Stimulated activated CD8-positive, alpha-beta memory T cell treated with anti-CD3 and anti-CD28 coated beads, Interleukin-7, amount 100 ng/mL, for 4 hours (primary cell): ENCODE measurements at regions not wholly inside any gene's neighbourhood (a gene's known extent, or its start where the extent isn't known, plus 50 kb on each side); places are given as distances from the start of the nearest gene placed in this dataset.

Experiments used
- DNase-seq, 2 donors: peaks; one replicate each; pipeline ENCODE4 v3.0.0-alpha.2; 2020; ENCODE audit warnings: low read depth in 2 of 2

DNA sequence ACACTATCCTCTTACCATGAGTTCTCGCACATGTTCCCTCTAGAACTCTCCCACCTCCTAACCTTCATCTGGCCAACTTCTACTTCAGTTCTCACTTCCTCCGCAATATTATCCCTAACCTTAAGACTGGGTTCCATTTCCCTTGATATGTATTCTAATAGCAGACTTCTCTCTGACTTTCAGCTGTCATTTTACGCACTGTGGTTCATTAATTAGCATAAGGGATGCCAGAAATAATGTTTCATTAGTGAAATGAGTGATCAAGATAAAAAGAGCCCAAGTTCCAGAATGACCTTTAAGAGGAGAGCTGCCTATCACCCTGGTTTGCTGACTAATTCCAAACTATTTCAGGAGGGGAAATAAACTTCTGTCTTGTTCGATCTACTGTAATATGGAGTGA is 108.6 kb upstream of the CCDC150 start:
- no peak for DNase-seq

GRCh38 chr2:196533772-196534397 is 105.6 kb upstream of the CCDC150 start:
- no peak for DNase-seq

DNA sequence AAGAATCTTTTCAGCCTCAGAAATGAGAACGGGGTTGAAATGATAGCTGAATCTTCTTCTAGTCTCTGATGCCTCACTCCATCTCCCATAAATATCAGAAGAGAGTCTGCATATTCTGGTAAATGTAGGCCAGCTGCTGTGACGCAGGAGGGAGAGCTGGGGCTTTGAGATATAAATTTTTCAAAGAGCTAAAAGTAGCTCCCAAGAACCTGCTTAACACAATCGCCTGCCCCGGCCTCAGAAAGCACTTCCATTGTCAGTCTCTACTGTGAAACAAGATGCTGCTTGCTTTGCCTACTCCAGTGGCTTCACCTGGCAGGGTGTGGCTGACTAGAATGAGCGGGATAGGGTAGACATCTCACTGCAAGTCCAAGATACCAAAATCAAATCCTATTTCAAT is 105.0 kb upstream of the CCDC150 start:
- DNase-seq: no peak

DNA sequence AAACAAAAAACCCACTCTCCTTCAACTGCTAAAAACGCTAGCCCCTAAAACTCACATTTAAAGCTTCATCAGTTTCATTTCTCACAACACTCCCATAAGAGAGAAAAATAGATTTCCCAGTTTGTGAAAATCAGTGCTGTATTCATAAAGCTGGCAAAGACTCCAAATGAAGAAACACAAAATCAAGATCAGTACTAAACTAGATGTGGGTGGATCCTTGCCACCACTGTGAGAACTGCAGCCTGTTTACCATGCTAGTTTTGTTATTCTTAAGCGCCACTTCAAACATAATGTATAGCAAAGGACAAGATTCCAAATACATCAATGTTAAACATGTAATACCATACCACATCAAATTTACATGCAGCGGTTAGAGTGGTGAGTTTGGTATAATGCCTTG is 104.5 kb upstream of the CCDC150 start:
- no peak for DNase-seq

DNA sequence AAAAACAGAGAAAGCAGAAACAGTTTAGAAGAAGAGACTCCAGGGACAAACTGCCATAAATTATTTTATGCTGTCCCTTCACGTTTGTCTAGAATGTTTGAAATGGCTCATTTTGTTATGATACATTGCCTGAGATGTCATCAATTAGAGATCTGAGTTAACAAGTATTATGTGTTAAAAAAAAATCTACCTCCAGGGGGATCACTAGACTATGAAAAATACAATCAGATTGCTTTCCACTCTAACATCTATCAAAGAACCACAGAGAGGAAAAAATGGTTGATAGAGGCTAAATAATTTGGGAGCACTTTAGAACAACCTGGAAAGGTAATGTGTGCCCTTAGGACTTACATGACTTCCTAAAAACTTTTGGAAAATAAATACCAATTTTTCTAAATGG is 103.8 kb upstream of the CCDC150 start:
- no peak for DNase-seq

- no peak for DNase-seq
Measured at GRCh38 chr2:196537311-196537710, 102.2 kb upstream of the CCDC150 start.

DNA sequence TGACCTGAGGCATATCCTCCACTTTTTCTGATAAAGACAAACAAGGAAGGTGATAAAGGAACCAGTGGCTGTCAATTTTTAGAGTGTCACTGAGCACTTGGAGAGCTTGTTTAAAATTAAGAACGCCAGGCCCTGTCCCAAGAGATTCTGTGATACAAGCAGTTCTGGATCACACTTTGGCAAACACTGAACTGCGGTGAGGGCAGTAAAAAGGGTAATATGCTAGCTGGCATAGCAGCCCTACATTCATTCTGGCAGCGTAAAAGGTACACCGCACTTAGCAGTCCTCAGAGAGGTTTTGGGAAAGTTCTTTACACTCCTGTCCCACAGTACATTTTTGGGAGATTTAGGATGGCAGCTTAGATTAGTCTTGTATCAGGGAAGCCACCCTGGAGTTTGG is 101.3 kb upstream of the CCDC150 start:
- no peak for DNase-seq

- no peak for DNase-seq
Measured at GRCh38 chr2:196538646-196539045, 100.9 kb upstream of the CCDC150 start.

GRCh38 chr2:196544906-196545433 is 94.5 kb upstream of the CCDC150 start:
- DNase-seq: no peak

- no peak for DNase-seq
Measured at GRCh38 chr2:196546151-196546919, 93.2 kb upstream of the CCDC150 start.

- no peak for DNase-seq
Measured at GRCh38 chr2:196549052-196549451, 90.5 kb upstream of the CCDC150 start.

DNA sequence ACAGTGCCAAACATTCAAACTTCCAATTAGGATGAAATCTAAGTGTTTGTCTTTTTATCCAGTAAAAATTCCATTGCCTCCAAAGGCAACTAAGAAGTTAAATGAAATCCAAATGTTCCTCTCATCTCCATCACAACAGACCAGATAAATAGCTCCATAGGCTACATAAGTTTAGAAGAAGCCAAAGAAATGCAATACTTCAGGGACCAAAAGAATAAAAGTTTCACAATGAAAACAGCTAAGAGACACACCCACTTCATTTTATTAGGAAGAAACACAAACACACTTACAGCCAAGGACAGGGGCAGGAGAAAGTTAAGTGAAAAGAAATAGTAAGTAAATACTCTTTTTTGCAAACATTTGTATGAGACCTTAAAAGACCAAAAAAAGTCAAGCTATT is 88.5 kb upstream of the CCDC150 start:
- no peak for DNase-seq

DNA sequence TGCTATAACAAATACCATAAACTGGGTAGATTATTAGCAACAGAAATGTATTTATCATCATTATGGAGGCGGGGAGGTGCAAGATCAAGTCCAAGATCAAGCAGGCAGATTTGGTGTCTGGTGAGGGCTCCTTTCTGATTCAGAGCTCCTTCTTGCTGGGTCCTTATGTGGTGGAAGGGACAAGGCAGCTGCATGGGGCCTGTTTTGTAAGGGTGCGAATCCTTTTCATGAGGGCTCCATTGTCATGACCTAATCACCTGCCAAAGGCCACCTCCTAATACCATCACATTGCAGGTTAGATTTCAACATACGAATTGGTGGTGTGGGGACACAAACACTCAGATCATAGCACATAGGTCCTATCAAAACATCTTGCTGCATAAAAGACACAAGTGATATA is 84.4 kb upstream of the CCDC150 start:
- no peak for DNase-seq

- no peak for DNase-seq
Measured at GRCh38 chr2:196555726-196556125, 83.8 kb upstream of the CCDC150 start.

DNA sequence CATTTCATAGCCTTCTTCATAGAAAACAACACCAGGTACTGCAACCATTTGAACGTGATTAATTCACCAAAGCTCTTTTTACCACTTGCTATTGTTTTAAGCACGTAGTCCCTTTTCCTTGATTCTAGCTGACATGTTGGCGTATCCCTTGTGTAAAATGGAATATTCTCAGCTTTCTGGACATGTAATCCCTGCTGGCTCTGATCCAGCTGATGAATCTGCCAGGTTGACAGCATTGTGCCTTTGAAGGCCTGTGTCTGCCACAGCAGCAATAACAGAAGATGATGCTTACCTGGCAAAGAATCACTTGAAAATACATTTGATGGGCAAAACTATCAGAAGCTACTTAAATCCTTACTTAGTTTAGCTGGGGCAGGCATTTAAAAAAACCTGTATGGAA is 81.0 kb upstream of the CCDC150 start:
- DNase-seq: no peak

GRCh38 chr2:196563876-196564275 is 75.6 kb upstream of the CCDC150 start:
- no peak for DNase-seq

DNA sequence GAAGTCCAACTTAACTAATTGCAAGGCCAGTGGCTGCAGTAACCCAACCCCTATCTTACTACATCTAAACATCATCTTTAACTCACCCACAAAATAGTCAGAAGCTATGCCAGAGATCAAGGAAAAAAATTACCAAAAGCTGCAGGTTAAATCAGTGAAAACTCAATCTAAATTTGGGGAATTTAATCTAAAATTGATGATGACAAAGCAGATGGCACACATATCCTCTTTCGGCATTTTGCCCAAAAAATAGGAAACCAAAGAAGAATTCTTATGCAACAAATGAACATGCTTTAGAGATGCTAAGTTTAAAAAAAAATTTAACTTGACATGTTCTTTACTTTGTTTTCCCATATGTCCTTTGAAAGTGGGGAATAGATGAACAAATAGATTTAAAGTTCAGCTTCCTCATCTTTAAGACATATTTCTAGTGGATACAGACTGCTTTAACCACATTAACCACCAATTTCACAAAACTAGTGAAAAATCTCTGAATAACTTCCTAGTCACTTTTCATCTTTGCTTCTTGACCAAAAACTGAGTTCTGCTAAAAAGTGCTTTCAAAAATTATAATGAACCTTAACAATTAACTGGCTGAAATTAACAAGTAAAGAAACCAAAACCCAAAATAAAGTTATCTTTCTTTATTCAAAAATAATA is 74.3 kb upstream of the CCDC150 start:
- DNase-seq: no peak

DNA sequence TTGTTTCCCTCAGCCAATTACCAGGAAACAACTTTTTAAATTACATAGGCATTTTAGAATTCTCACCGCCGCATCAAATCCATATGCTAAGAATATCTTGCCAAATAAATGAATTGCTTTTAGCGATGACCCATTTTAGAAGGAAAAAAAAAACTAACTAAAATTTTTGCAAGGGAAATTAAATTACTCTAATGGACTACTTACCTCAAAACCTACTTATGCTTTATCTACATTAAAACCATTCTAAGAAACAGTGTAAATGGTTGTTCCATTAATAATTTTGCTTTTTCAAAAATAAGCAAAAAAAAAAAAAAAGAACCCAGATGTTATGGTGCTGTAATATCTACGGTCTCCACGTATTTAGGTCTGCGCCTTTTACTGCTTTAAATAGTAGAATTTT is 73.5 kb upstream of the CCDC150 start:
- no peak for DNase-seq

GRCh38 chr2:196566961-196567666 is 72.4 kb upstream of the CCDC150 start:
- no peak for DNase-seq

DNA sequence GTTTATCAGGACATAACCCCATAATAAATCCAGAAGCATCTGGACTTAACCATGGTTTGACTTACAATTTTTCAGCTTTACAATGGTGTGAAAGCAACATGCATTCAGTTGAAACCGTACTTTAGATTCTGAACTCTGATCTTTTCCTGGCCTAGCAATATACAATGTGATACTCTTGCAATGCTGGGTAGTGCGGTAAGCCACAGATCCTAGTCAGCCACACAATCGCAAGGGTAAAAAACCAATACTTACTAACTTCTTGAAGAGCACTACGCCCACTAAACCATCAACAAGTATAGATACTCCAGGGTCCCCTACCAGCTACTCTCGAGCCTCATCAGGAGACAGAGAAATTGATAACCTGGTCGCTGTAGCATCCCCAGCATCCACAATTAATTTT is 71.0 kb upstream of the CCDC150 start:
- no peak for DNase-seq

GRCh38 chr2:196584903-196585302 is 54.6 kb upstream of the CCDC150 start:
- no peak for DNase-seq

- DNase-seq: no peak
Measured at GRCh38 chr2:196586511-196586991, 53.0 kb upstream of the CCDC150 start.
